SK-N-SH treated with all-trans-retinoic acid at 6 μM for 48 hours (cell line): ENCODE measurements at regions not wholly inside any gene's neighbourhood (a gene's known extent, or its start where the extent isn't known, plus 50 kb on each side); places are given as distances from the start of the nearest gene placed in this dataset.
A peak's percentile ranks its signal among the peaks of the same experiment; 100 is the strongest.

Experiments used
- ATAC-seq: fragments of 200-7000 bp; cut with Tn5 transposase; 3 replicates; pipeline ENCODE4 v1.9.1; 2020; ENCODE audit warnings: mild to moderate bottlenecking, moderate library complexity
- ARNTL ChIP-seq: fragments of 450-650 bp; formaldehyde crosslinking; IDR thresholded peaks from 2 replicates; pipeline ENCODE4 v1.5.0; 2020; ENCODE audit warnings: low read depth, mild to moderate bottlenecking, moderate library complexity, borderline replicate concordance
- BACH2 ChIP-seq: fragments of 250-450 bp; sonication (Bioruptor Pico); IDR thresholded peaks from 2 replicates; pipeline ENCODE4 v1.9.0; 2021; ENCODE audit warnings: mild to moderate bottlenecking, borderline replicate concordance
- CSDC2 ChIP-seq: fragments of 250-450 bp; sonication (Bioruptor Pico); IDR thresholded peaks from 2 replicates; pipeline ENCODE4 v1.5.0; 2020; ENCODE audit warnings: mild to moderate bottlenecking, moderate library complexity
- ESRRG ChIP-seq: fragments of 250-450 bp; sonication (Bioruptor Pico); IDR thresholded peaks from 2 replicates; pipeline ENCODE4 v1.6.1; 2021; ENCODE audit warnings: mild to moderate bottlenecking
- GLIS3 ChIP-seq: fragments of 250-450 bp; sonication (Bioruptor Pico); IDR thresholded peaks from 2 replicates; pipeline ENCODE4 v1.5.0; 2020; ENCODE audit warnings: mild to moderate bottlenecking, moderate library complexity
- ISL1 ChIP-seq: fragments of 250-450 bp; sonication (Bioruptor Pico); IDR thresholded peaks from 2 replicates; pipeline ENCODE4 v2.1.2; 2022; ENCODE audit warnings: mild to moderate bottlenecking, moderate library complexity
- PPARA ChIP-seq: fragments of 250-450 bp; sonication (Bioruptor Pico); IDR thresholded peaks from 2 replicates; pipeline ENCODE4 v1.5.0; 2020; ENCODE audit warnings: mild to moderate bottlenecking, borderline replicate concordance
- RARB ChIP-seq: fragments of 250-450 bp; sonication (Bioruptor Pico); IDR thresholded peaks from 2 replicates; pipeline ENCODE4 v1.8.0; 2021; ENCODE audit warnings: mild to moderate bottlenecking, moderate library complexity
- SNAI2 ChIP-seq: fragments of 250-450 bp; sonication (Bioruptor Pico); IDR thresholded peaks from 2 replicates; pipeline ENCODE4 v1.5.0; 2020; ENCODE audit warnings: mild to moderate bottlenecking, moderate library complexity
- TCF4 ChIP-seq: fragments of 250-450 bp; sonication (Bioruptor Pico); IDR thresholded peaks from 2 replicates; pipeline ENCODE4 v1.8.0; 2021; ENCODE audit warnings: mild to moderate bottlenecking, moderate library complexity, borderline replicate concordance
- ZC3H10 ChIP-seq: fragments of 250-450 bp; sonication (Bioruptor Pico); IDR thresholded peaks from 2 replicates; pipeline ENCODE4 v1.5.1; 2021; ENCODE audit warnings: mild to moderate bottlenecking, moderate library complexity
- ZFP3 ChIP-seq: fragments of 250-450 bp; sonication (Bioruptor Pico); IDR thresholded peaks from 2 replicates; pipeline ENCODE4 v1.5.0; 2020; ENCODE audit warnings: mild to moderate bottlenecking, moderate library complexity
- ZFP30 ChIP-seq: fragments of 450-650 bp; formaldehyde crosslinking; IDR thresholded peaks from 2 replicates; pipeline ENCODE4 v1.5.0; 2022; ENCODE audit warnings: mild to moderate bottlenecking, moderate library complexity
- ZNF565 ChIP-seq: fragments of 450-650 bp; formaldehyde crosslinking; conservative IDR thresholded peaks from 2 replicates; pipeline ENCODE4 v1.5.0; 2020; ENCODE audit warnings: low read depth, mild to moderate bottlenecking, moderate library complexity
- ZNF70 ChIP-seq: fragments of 450-650 bp; formaldehyde crosslinking; IDR thresholded peaks from 2 replicates; pipeline ENCODE4 v1.5.0; 2020; ENCODE audit warnings: mild to moderate bottlenecking, moderate library complexity
- TF ChIP-seq, protein P1 (sequence below): fragments of 250-450 bp; sonication (Bioruptor Pico); IDR thresholded peaks from 2 replicates; pipeline ENCODE4 v1.5.1; 2021; ENCODE audit warnings: mild to moderate bottlenecking, moderate library complexity
- TF ChIP-seq, protein P2 (sequence below): fragments of 250-450 bp; sonication (Bioruptor Pico); IDR thresholded peaks from 2 replicates; pipeline ENCODE4 v1.8.0; 2020; ENCODE audit warnings: mild to moderate bottlenecking, moderate library complexity, borderline replicate concordance
- TF ChIP-seq, protein P3 (sequence below): fragments of 250-450 bp; sonication (Bioruptor Pico); IDR thresholded peaks from 2 replicates; pipeline ENCODE4 v1.5.1; 2020; ENCODE audit warnings: low read depth, mild to moderate bottlenecking, moderate library complexity
- TF ChIP-seq, protein P4 (sequence below): fragments of 250-450 bp; sonication (Bioruptor Pico); IDR thresholded peaks from 2 replicates; pipeline ENCODE4 v1.5.0; 2020; ENCODE audit warnings: mild to moderate bottlenecking, moderate library complexity

DNA sequence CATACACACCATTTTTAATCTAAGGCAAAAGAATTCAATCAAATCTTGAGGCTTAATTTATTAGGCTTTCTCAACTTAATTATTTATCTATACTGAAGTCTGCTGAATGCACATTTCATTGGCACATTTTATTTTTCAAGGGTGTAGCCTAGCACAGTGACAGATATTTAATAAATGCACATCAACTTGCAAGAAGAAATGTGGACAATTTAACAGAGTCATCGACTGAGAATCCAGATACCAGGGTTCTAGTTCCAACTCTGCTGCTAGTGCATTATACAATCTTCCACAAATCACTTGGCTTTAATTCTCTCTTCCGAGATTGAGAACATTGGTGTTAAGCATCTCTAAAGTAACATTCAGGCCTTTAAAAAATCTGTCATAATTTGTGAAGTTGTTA, 88.5 kb upstream of the RBBP8 start:
- TF ChIP-seq, protein P1, sequence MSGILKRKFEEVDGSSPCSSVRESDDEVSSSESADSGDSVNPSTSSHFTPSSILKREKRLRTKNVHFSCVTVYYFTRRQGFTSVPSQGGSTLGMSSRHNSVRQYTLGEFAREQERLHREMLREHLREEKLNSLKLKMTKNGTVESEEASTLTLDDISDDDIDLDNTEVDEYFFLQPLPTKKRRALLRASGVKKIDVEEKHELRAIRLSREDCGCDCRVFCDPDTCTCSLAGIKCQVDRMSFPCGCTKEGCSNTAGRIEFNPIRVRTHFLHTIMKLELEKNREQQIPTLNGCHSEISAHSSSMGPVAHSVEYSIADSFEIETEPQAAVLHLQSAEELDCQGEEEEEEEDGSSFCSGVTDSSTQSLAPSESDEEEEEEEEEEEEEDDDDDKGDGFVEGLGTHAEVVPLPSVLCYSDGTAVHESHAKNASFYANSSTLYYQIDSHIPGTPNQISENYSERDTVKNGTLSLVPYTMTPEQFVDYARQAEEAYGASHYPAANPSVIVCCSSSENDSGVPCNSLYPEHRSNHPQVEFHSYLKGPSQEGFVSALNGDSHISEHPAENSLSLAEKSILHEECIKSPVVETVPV (CRISPR knock-in tag), result no peak
- no peak for TF ChIP-seq CSDC2 (CRISPR knock-in tag)
- TF ChIP-seq BACH2 (CRISPR knock-in tag), result no peak
- TF ChIP-seq ZFP3, result no peak
- TF ChIP-seq PPARA (CRISPR knock-in tag), result no peak
- no peak for TF ChIP-seq TCF4 (CRISPR knock-in tag)
- no peak for TF ChIP-seq ESRRG
- no peak for ATAC-seq

DNA sequence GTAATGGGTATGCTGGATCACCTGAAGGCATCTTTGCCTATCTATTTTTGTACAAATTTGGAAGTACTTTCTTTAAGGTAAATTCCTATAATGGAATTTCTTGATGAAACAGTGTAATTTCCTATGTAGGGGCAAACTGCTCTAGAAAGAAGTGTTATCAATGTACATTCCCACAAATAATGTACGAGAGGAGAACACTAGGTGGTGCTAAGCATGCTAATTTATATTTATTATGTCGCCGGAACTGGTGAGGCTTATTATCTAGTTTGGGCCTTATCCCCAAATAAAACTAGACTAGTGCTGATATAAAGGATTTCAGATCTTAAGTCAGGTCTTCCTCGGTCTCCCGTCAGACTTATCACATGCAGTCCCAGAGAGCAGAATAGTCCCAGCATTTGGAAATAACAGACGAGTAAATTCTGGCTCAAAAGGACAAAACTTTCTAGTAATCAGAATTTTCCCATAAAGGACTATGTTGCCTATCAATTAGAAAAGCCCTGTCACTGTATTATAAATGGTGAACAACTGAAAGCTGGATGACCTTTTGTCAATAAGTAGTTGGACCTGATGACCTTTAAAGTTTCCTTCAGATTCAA, 86.9 kb upstream of the RBBP8 start:
- peak; percentile 59; the same call in 2 of the 3 replicates for ATAC-seq

DNA sequence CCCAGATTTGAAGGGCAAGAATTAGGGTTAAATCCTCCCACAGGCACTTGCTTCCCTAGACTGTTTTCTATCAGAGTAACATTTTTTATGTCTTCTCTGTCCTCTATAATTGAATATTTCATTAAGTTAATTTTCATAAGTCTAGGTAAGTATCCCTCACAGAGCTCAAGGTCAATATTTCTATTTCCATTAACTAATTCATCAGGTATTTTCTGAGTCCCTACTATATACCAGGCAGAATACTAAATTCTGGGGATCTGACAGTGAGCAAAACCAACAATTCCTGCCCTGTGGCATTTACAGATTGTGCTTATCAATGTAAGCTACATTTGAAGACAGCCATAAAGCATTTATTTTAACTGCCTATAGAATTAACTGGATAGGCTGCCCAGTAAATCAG, 86.4 kb upstream of the RBBP8 start:
- no peak for ATAC-seq
- TF ChIP-seq ZNF565 (no peak), CSDC2 (CRISPR knock-in tag) (no peak), ZNF70 (CRISPR knock-in tag) (no peak), ZC3H10 (no peak), RARB (CRISPR knock-in tag) (no peak), ZFP30 (CRISPR knock-in tag) (no peak)
- TF ChIP-seq, protein P2, sequence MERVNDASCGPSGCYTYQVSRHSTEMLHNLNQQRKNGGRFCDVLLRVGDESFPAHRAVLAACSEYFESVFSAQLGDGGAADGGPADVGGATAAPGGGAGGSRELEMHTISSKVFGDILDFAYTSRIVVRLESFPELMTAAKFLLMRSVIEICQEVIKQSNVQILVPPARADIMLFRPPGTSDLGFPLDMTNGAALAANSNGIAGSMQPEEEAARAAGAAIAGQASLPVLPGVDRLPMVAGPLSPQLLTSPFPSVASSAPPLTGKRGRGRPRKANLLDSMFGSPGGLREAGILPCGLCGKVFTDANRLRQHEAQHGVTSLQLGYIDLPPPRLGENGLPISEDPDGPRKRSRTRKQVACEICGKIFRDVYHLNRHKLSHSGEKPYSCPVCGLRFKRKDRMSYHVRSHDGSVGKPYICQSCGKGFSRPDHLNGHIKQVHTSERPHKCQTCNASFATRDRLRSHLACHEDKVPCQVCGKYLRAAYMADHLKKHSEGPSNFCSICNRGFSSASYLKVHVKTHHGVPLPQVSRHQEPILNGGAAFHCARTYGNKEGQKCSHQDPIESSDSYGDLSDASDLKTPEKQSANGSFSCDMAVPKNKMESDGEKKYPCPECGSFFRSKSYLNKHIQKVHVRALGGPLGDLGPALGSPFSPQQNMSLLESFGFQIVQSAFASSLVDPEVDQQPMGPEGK (CRISPR knock-in tag), result no peak

More for the DNA sequence above, 86.9 kb upstream of the RBBP8 start:
- TF ChIP-seq ARNTL (CRISPR knock-in tag), result no peak

DNA sequence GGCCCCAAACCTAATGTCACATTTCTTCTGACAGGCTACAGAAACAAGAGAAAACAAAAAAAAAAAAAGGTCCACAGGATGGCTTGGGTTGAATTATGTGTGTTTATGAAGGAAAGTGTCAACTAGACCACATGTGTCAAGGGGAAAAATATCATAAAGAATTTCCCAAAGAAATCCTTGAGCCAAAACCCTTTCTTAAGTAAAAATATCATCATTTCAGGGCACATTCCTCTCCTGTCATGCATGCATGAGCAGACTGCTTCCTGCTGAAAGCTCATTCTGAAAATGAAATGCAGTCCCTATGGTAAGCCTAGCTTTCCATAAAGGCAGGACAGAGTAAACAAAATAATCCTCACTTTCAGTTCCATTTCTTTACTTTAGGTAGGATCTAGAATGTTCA, 85.7 kb upstream of the RBBP8 start:
- no peak for TF ChIP-seq ISL1 (CRISPR knock-in tag)
- TF ChIP-seq, all 23 proteins: peak for 0
- ATAC-seq, result no peak

DNA sequence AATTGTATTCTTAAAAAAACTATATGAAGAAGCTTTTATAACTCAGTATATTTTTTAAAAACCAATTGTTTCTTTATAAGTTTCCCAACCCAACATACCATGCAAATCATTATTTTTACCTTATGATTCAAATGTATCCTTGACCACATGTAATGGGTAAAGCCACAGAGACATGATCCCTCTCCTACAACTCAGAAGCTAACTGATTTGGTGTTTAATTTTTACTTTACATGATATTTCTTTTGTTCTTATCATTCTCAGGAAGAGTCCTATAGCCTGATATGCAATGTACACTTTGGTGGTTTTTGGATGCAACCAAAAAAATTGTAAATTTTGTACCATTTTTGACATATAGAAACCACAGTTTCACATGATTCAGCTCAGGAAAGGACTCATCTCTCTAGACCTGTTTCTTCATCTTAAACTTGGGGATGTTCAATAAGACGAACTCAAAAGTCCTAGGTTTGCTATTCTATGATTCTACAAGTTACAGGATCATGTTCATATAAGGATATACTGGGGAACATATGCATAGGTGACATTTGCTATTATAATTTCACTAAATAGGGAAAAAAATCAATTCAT, 85.2 kb upstream of the RBBP8 start:
- TF ChIP-seq ZNF565, result no peak
- no peak for TF ChIP-seq SNAI2 (CRISPR knock-in tag)
- TF ChIP-seq RARB (CRISPR knock-in tag), result no peak
- TF ChIP-seq, protein P3, sequence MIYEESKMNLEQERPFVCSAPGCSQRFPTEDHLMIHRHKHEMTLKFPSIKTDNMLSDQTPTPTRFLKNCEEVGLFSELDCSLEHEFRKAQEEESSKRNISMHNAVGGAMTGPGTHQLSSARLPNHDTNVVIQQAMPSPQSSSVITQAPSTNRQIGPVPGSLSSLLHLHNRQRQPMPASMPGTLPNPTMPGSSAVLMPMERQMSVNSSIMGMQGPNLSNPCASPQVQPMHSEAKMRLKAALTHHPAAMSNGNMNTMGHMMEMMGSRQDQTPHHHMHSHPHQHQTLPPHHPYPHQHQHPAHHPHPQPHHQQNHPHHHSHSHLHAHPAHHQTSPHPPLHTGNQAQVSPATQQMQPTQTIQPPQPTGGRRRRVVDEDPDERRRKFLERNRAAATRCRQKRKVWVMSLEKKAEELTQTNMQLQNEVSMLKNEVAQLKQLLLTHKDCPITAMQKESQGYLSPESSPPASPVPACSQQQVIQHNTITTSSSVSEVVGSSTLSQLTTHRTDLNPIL (CRISPR knock-in tag), result no peak
- no peak for TF ChIP-seq ARNTL (CRISPR knock-in tag)
- ATAC-seq, result no peak

DNA sequence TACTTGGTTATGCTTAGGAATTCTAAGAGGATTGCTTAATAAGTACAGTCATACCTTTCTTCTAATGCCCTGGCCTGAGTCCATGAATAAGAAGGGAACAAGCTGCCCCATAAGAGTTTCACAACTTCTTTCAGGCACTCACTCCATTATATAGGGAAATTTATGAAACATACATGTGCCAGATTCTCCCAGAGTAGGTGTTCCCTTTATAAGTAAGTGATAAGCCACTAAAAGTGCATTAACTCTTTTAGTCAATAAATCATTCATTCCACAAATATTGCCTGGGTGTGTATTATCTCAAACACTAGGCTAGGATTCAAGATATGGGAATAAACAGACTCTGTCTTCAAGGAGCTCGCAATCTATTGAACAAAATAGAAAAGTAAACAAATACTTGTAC, 84.5 kb upstream of the RBBP8 start:
- ATAC-seq, result no peak
- TF ChIP-seq CSDC2 (CRISPR knock-in tag) (no peak), ZFP30 (CRISPR knock-in tag) (no peak), ISL1 (CRISPR knock-in tag) (peak; percentile 79), SNAI2 (CRISPR knock-in tag) (no peak), ESRRG (no peak), GLIS3 (no peak), ZNF70 (CRISPR knock-in tag) (no peak)
- TF ChIP-seq, protein P4, sequence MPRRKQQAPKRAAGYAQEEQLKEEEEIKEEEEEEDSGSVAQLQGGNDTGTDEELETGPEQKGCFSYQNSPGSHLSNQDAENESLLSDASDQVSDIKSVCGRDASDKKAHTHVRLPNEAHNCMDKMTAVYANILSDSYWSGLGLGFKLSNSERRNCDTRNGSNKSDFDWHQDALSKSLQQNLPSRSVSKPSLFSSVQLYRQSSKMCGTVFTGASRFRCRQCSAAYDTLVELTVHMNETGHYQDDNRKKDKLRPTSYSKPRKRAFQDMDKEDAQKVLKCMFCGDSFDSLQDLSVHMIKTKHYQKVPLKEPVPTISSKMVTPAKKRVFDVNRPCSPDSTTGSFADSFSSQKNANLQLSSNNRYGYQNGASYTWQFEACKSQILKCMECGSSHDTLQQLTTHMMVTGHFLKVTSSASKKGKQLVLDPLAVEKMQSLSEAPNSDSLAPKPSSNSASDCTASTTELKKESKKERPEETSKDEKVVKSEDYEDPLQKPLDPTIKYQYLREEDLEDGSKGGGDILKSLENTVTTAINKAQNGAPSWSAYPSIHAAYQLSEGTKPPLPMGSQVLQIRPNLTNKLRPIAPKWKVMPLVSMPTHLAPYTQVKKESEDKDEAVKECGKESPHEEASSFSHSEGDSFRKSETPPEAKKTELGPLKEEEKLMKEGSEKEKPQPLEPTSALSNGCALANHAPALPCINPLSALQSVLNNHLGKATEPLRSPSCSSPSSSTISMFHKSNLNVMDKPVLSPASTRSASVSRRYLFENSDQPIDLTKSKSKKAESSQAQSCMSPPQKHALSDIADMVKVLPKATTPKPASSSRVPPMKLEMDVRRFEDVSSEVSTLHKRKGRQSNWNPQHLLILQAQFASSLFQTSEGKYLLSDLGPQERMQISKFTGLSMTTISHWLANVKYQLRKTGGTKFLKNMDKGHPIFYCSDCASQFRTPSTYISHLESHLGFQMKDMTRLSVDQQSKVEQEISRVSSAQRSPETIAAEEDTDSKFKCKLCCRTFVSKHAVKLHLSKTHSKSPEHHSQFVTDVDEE (CRISPR knock-in tag), result no peak
